Suprapubic skin (tissue), 4 donors: ENCODE measurements at regions not wholly inside any gene's neighbourhood (a gene's known extent, or its start where the extent isn't known, plus 50 kb on each side); places are given as distances from the start of the nearest gene placed in this dataset.

ENCODE experiments used
- CTCF ChIP-seq, 2 donors: fragments of 200-600 bp in 1 of 2; fragments of 450-650 bp in 1 of 2; sonication (generic) in 1 of 2; IDR thresholded peaks; one replicate each; pipeline ENCODE4 v1.5.1; 2016 to 2019; ENCODE audit warnings: antibody characterized with exemption in 2 of 2, mild to moderate bottlenecking in 1 of 2, moderate library complexity in 1 of 2
- POLR2A ChIP-seq, 2 donors: fragments of 450-650 bp; IDR thresholded peaks; one replicate each; pipeline ENCODE4 v1.6.1; 2017; ENCODE audit warnings: antibody characterized with exemption in 2 of 2, mild to moderate bottlenecking in 2 of 2, moderate library complexity in 2 of 2
- POLR2AphosphoS5 ChIP-seq, 3 donors: sonication (generic); formaldehyde crosslinking; IDR thresholded peaks; one replicate each; pipeline ENCODE4 v1.6.1; 2017; ENCODE audit warnings: antibody characterized with exemption in 3 of 3

GRCh38 chr5:93082981-93083380 is 498.0 kb downstream of the NR2F1-AS1 start:
- TF ChIP-seq CTCF (IDR thresholded peaks at IDR 0.05) (no peak), POLR2AphosphoS5 (IDR thresholded peaks at IDR 0.05) (no peak), POLR2A (IDR thresholded peaks at IDR 0.05) (no peak)
